GM23338 (cell line): ENCODE measurements at regions not wholly inside any gene's neighbourhood (a gene's known extent, or its start where the extent isn't known, plus 50 kb on each side); places are given as distances from the start of the nearest gene placed in this dataset.

Experiments used
- CREB1 ChIP-seq: fragments of 250-450 bp; sonication (Bioruptor Pico); IDR thresholded peaks from 2 replicates; pipeline ENCODE4 v1.5.0; 2020; ENCODE audit warnings: low read depth, mild to moderate bottlenecking, moderate library complexity
- ETS1 ChIP-seq: IDR thresholded peaks from 2 replicates; pipeline ENCODE4 v1.6.1; 2016; ENCODE audit warnings: antibody characterized with exemption
- EZH2 ChIP-seq: fragments of 200-600 bp; sonication (generic); IDR thresholded peaks from one replicate; pipeline ENCODE4 v1.8.0; 2017; ENCODE audit warnings: antibody characterized with exemption, mild to moderate bottlenecking, low read depth; ENCODE audit not compliant: unreplicated experiment
- EZH2phosphoT487 ChIP-seq: fragments of 200-600 bp; sonication (generic); IDR thresholded peaks from one replicate; pipeline ENCODE4 v1.8.1; 2018; ENCODE audit warnings: antibody characterized with exemption; ENCODE audit not compliant: unreplicated experiment
- NANOG ChIP-seq: IDR thresholded peaks from 2 replicates; pipeline ENCODE4 v1.6.1; 2016; ENCODE audit warnings: antibody characterized with exemption, borderline replicate concordance
- POLR2AphosphoS5 ChIP-seq: IDR thresholded peaks from 2 replicates; pipeline ENCODE4 v1.6.1; 2016; ENCODE audit warnings: antibody characterized with exemption, low read depth
- STAT1 ChIP-seq: IDR thresholded peaks from one replicate; pipeline ENCODE4 v1.6.1; 2016; ENCODE audit warnings: antibody characterized with exemption; ENCODE audit not compliant: unreplicated experiment
- ZNF114 ChIP-seq: fragments of 250-450 bp; sonication (Bioruptor Pico); IDR thresholded peaks from 2 replicates; pipeline ENCODE4 v1.5.0; 2020; ENCODE audit warnings: mild to moderate bottlenecking, moderate library complexity
- ZNF331 ChIP-seq: fragments of 250-450 bp; sonication (Bioruptor Pico); IDR thresholded peaks from 2 replicates; pipeline ENCODE4 v1.5.0; 2020; ENCODE audit warnings: low read depth, mild to moderate bottlenecking, moderate library complexity
- ZNF462 ChIP-seq: fragments of 250-450 bp; sonication (Bioruptor Pico); IDR thresholded peaks from 2 replicates; pipeline ENCODE4 v1.5.0; 2020; ENCODE audit warnings: mild to moderate bottlenecking, moderate library complexity
- TF ChIP-seq, protein P1 (sequence below): IDR thresholded peaks from one replicate; pipeline ENCODE4 v1.6.1; 2018; ENCODE audit warnings: antibody characterized with exemption; ENCODE audit not compliant: unreplicated experiment

GRCh38 chr5:126274763-126275125 is 148.5 kb upstream of the GRAMD2B start (continued):
- TF ChIP-seq ZNF462 (CRISPR knock-in tag) (no peak), CREB1 (no peak), EZH2 (no peak), ZNF114 (no peak), EZH2phosphoT487 (no peak), STAT1 (no peak), POLR2AphosphoS5 (no peak), NANOG (no peak), ZNF331 (no peak), ETS1 (no peak)
- TF ChIP-seq, protein P1, sequence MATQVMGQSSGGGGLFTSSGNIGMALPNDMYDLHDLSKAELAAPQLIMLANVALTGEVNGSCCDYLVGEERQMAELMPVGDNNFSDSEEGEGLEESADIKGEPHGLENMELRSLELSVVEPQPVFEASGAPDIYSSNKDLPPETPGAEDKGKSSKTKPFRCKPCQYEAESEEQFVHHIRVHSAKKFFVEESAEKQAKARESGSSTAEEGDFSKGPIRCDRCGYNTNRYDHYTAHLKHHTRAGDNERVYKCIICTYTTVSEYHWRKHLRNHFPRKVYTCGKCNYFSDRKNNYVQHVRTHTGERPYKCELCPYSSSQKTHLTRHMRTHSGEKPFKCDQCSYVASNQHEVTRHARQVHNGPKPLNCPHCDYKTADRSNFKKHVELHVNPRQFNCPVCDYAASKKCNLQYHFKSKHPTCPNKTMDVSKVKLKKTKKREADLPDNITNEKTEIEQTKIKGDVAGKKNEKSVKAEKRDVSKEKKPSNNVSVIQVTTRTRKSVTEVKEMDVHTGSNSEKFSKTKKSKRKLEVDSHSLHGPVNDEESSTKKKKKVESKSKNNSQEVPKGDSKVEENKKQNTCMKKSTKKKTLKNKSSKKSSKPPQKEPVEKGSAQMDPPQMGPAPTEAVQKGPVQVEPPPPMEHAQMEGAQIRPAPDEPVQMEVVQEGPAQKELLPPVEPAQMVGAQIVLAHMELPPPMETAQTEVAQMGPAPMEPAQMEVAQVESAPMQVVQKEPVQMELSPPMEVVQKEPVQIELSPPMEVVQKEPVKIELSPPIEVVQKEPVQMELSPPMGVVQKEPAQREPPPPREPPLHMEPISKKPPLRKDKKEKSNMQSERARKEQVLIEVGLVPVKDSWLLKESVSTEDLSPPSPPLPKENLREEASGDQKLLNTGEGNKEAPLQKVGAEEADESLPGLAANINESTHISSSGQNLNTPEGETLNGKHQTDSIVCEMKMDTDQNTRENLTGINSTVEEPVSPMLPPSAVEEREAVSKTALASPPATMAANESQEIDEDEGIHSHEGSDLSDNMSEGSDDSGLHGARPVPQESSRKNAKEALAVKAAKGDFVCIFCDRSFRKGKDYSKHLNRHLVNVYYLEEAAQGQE: no peak
